Stimulated activated CD4-positive, alpha-beta T cell treated with anti-CD3 and anti-CD28 coated beads, Interleukin-12 subunit alpha, Interleukin-12 subunit beta, amount 100 ng/mL, for 4 hours (primary cell): ENCODE measurements at regions not wholly inside any gene's neighbourhood (a gene's known extent, or its start where the extent isn't known, plus 50 kb on each side); places are given as distances from the start of the nearest gene placed in this dataset.

Experiments used
- DNase-seq: peaks from one replicate; pipeline ENCODE4 v3.0.0-alpha.2; 2020

GRCh38 chr2:205937211-205937610 is 148.8 kb downstream of the INO80D start:
- DNase-seq = no peak

GRCh38 chr2:205936446-205936845 is 149.5 kb downstream of the INO80D start:
- no peak for DNase-seq

DNA sequence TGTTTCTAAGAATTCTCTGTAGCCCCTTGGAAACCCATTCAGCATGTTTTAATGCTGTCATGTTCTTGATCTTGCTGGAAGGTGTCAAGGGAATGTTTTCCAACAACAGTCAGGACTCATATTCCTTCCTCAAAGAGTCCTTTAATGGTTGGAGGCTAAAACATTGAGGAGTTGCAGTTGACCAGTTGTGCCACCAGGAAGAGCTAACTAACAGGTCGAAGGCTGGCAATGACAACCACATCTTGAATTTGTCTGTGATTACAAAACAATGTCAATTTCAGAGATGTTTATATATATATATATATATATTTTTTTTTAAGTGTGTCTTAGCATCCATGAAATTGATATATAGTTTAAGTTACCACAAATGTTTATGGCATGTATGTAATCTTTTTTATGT is 151.5 kb downstream of the INO80D start:
- no peak for DNase-seq

GRCh38 chr2:205932861-205933260 is 153.1 kb downstream of the INO80D start:
- DNase-seq = no peak

GRCh38 chr2:205931388-205931787 is 154.6 kb downstream of the INO80D start:
- no peak for DNase-seq

GRCh38 chr2:205930209-205930608 is 155.8 kb downstream of the INO80D start:
- no peak for DNase-seq

DNA sequence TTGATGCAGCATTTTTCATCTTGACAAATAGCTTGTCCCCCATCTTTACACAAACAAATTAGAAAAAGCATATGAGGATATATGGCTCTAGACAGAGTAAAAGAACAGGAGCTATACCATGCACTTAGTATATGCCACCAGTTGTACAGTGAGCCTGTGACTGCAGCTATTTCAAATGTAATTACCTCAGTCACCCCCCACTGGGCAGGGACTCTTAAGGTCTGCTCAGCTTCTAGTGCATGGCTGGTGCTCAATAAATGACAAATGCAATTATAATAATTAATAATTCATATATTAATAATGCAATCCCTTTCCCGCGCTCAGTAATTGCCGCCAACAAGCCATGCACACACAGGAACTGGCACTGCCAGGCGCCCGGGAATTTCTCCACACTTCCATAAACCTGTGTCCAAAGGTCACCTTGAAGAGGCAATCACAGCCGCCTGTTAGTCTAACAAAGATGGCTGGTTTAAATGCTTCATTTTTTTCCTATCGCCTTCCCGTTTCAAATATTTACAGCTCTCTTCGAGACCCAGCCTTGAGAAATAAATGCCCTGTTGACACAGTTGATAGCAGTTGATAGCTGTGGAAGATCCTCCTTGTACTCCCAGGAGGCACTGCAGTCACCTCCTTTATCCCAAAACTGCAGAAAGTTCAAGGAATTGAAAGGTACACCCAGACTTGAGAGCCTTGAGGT is 156.6 kb downstream of the INO80D start:
- DNase-seq = no peak

GRCh38 chr2:205925373-205926337 is 160.3 kb downstream of the INO80D start:
- DNase-seq = peak; percentile 72

GRCh38 chr2:205924676-205925075 is 161.3 kb downstream of the INO80D start:
- no peak for DNase-seq

DNA sequence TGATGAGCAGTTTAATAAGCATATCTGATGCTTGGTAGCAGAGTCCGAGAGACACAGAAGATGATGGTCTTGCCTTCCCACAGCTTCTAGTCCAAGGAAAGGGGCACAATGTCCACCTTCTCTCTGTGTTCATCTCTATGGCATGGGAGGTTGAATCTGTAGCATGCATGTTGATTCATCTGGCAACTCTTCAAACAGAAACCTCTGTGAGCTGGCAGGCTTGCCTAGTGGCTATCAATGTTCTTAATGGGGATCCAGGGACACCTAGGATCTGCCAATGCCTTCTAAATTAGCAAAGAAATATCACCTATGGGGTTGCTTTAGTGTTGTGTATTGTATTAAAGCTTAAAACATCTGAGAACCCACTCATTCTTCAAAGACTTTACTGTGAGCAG is 170.8 kb downstream of the INO80D start:
- DNase-seq = no peak

DNA sequence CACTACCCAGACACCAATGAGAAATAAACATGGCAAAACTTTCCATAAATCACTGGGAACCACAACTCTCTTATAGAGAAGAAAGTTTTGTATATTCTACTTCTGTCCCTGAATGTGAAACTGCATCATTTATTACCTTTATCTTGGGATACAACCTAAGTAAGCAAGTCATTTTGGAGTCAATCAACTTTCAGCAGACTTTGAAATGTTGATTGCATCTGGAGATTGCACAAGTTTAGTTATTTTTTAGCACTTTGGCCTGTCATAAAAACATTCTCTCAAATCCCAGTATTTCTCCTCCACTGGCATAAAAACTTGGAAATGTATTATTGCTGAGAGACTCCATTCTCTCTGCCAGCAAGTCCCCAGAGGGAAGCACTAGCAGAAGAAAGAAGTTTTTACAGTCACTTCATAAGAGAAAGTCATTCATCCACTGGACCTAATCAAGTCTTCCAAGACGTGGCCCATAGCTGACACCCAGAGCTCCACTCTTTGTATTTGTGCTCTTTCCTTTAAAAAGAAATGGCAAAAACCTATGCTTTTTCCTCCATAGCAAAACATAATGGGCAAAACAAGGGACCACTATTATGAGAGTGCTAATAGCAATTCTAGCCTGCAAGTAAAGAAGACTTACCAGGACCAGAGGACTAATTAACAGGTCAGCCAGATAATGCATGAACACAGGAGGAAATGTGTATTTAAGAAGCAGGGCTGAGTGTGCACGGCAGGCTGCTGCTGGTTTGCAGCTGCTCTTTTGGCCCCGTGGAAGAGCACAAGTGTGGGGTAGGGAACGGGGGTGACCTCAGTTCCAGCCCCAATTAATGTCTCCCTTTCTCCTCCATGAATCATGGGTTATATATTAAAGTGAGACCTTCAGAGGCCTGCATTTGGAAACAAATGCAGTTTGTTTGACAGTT is 171.5 kb downstream of the INO80D start:
- DNase-seq = no peak

DNA sequence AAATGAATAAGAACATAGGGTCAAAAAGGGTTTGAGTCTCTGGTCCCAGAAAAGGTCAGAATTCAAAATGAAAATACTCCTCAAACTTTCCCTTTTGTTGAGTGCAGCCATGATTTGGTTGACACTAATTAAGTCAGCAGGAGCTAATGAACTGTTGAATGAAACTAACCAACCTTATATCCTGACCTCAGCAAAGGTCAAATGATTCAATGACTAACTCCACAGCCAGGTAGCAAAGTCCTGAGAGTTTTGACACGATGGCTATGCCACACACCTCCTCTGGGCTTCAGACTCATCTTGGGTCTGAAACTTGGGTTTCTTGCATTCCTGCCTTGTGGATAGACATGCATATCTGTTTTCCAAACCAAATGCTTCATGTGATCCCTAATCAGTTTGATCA is 172.3 kb downstream of the INO80D start:
- DNase-seq = no peak

- DNase-seq = no peak
Measured at GRCh38 chr2:205911306-205911705, 174.7 kb downstream of the INO80D start.

DNA sequence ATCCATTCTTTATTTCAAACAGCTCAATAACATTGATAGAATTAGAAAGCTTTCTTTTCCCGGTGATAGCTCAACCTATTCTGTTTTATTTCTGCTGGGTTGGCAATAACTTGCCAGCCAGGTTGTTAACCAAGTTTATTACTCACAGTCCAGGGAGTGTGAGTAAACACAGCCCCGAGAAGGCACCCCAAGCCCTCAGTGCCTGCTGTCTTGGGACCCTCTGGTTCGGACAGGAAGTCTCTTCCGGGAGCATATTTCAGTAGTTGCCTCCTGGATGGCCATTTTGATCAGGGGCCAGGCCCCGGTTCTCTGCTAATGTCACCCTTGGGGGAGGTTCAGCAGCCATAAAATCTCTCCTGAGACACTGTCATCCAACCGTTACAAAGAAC is 176.8 kb downstream of the INO80D start:
- no peak for DNase-seq

DNA sequence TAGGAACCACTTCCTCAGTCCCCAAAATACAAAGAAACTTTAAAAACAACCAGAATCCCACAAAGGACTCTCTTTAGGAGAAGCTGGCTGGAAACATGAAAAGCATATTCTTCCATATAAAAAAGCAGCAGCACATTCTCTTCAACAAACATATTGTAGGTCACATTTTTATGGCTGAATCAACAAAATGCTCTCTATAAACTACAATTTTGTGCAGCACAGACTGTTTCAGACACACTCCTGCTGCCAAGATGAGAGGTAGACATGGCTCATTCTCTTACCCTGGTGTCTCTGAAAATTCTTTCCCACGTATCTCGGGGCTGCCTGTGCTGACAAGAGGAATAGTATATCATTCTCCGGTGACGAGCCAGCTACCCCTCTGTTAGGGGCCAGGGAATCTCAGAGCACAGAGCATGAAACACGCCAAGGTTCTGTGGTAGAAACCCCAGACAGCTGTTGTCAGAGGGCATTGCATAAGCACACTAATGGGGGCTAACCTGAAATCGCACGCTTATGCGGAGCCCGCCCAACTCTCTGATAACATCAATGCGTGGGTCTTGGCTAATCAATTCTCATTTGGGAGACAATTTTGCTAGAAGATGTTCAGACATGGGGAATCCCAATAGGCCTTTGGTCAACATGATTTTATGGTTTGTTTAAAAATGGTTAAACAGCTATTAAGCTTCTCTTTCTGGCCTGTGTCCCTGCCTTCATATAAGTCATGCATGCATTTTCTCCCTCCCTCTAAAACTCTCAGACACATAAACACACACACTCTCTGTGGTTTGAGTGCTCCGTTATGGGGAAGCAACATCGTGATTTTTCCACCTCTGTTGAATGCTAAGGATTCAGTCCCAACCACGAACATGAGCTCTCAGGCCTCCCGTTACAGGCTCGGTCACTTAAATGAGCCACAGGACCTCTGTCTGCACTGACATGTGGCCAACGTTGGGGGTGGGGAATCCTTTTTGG is 177.5 kb downstream of the INO80D start:
- DNase-seq = no peak

GRCh38 chr2:205906419-205906818 is 179.6 kb downstream of the INO80D start:
- DNase-seq = no peak

DNA sequence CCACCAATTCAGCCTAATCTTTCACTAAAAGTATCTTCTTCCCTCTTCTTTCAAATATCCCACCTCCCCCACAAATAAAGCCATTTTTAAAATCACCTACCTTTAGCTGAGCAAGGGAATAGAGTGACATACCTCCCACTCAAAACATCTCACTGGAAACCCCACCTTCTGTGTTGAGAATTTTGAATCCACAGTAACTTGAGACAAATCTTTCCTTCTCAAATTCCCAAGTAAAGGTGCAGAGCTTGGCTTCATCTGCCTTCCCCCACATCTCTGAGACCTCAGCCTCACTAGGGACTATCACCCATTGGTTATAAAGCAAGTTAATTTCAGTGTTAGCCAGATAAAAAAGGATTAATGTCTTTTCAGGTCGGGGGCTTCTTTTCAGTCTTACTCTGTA is 180.4 kb downstream of the INO80D start:
- DNase-seq = no peak

DNA sequence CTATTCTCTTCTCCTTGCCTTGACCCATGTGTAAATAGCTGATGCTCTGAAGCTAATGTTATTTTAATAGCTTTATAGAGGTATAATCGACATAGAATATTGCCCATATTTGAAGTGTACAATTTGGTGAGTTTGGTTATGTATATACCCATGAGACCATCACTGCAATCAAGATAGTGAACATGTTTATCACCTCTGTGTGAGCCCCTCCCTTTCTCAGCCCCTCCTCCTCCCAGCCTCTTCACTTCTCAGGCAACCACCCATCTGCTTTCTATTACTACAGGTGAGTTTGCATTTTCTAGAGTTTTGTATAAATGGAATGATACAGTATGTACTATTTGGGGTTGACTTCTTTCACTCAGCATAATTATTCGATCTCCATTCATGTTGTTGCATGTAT is 181.1 kb downstream of the INO80D start:
- no peak for DNase-seq

DNA sequence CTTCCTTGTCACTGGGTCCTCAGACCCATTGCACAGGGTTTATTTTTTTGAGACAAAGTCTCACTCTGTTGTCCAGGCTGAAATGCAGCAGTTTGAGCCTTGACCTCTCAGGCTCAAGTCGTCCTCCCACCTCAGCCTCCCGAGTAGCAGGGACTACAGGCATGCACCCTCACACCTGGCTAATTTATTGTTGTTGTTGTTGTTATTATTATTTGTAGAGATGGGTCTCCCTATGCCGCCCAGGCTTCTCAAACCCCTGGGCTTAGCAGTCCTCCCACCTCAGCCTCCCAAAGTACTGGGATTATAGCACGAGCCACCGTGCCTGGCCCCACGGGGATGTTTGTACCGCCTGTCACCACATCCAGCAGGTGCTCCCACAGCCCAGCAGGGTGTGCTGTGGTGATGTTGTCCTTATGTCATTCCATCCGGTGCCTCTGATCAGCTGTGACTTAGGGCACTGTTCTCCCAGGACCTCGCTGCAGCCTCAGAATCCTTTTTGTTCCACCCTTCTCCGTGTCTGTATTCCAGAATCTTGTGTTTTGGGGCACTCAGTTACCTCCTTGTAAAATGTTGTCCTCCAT is 182.3 kb downstream of the INO80D start:
- no peak for DNase-seq

DNA sequence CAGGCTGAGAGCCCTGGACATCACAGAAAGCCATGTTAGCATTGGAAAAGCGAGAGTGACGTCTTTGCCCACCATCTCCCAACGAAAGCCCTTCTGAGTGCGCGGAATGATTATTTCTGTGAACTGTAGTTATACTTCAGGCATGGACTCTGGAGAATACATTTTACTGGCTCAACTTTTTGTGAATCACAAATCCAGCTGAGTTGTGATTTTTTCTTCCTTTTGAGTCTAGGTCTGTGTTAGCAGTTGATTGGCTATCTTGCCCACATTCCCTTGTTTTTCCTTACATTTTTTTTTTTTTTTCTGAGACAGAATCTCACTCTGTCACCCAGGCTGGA is 183.1 kb downstream of the INO80D start:
- no peak for DNase-seq

DNA sequence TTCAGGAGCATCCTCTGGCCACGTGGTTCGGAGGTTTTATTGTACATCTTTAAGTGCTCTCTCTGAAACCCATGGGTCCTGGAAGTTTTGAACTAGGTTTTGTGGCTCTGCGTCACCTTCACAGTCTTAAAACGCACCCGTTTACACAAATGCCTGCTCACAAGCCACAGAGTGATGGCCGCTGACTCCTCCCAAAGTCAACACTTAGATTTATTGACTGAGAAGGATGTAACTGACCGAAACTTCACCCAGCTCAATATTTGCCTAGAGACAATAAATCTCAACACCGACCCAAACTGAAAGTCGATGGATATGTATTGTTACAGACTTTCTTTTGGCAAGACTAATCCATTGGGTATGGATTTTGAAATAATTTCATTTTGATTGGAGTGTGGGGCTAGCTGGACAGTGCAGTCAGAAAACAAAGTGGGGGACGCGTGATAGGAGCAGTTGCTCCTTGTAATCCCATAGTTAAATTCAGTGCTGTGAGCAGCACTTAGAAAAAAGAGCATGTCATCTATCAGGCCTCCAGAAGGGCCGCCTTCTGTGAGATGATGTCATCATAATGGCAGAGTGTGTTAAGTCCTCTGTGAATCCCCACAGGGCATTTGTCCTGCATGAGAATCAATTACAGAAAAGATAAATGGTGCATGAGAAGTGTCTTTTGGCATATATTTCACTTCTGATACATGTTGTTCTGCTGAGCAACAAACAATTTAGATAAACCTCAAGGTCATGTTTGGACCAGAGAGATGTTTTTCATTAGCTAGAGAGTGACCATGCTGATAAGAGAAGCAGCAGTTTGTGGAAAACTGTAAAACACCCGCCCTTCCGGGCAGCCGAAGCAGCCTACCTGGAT is 183.7 kb downstream of the INO80D start:
- no peak for DNase-seq
